Testis (tissue), 2 donors: ENCODE measurements at regions not wholly inside any gene's neighbourhood (a gene's known extent, or its start where the extent isn't known, plus 50 kb on each side); places are given as distances from the start of the nearest gene placed in this dataset.

ENCODE experiments used
- CTCF ChIP-seq, 3 experiments: fragments of 450-650 bp in 2 of 3; fragments of 200-600 bp in 1 of 3; sonication (generic) in 1 of 3; IDR thresholded peaks; one replicate each; pipeline ENCODE4 v1.5.1; 2016 to 2019; ENCODE audit warnings: antibody characterized with exemption in 3 of 3, mild to moderate bottlenecking in 2 of 3, moderate library complexity in 1 of 3
- POLR2A ChIP-seq: fragments of 450-650 bp; IDR thresholded peaks from one replicate; pipeline ENCODE4 v1.6.1; 2017; ENCODE audit warnings: antibody characterized with exemption, mild to moderate bottlenecking, moderate library complexity

GRCh38 chr10:121675344-121675743, 77.1 kb upstream of the FGFR2 start:
- TF ChIP-seq CTCF (IDR thresholded peaks at IDR 0.05) (no peak), POLR2A (no peak)
